Gastroesophageal sphincter (tissue), 3 donors: ENCODE measurements at regions not wholly inside any gene's neighbourhood (a gene's known extent, or its start where the extent isn't known, plus 50 kb on each side); places are given as distances from the start of the nearest gene placed in this dataset.

Source experiments
- EP300 ChIP-seq: sonication (generic); formaldehyde crosslinking; IDR thresholded peaks from one replicate; pipeline ENCODE4 v1.6.1; 2017; ENCODE audit warnings: antibody characterized with exemption, mild to moderate bottlenecking
- POLR2A ChIP-seq, 2 donors: fragments of 450-650 bp; IDR thresholded peaks; one replicate each; pipeline ENCODE4 v1.6.1; 2017; ENCODE audit warnings: antibody characterized with exemption in 2 of 2, mild to moderate bottlenecking in 2 of 2, moderate library complexity in 1 of 2
- POLR2AphosphoS5 ChIP-seq: sonication (generic); formaldehyde crosslinking; IDR thresholded peaks from one replicate; pipeline ENCODE4 v1.6.1; 2017; ENCODE audit warnings: antibody characterized with exemption
- TF ChIP-seq, protein P1 (sequence below), 4 experiments: fragments of 200-600 bp in 2 of 4; fragments of 450-650 bp in 2 of 4; sonication (generic) in 1 of 4; IDR thresholded peaks; one replicate each; pipeline ENCODE4 v1.5.1; 2017 to 2019; ENCODE audit warnings: antibody characterized with exemption in 4 of 4, mild to moderate bottlenecking in 2 of 4, moderate library complexity in 2 of 4

- TF ChIP-seq, protein P1, sequence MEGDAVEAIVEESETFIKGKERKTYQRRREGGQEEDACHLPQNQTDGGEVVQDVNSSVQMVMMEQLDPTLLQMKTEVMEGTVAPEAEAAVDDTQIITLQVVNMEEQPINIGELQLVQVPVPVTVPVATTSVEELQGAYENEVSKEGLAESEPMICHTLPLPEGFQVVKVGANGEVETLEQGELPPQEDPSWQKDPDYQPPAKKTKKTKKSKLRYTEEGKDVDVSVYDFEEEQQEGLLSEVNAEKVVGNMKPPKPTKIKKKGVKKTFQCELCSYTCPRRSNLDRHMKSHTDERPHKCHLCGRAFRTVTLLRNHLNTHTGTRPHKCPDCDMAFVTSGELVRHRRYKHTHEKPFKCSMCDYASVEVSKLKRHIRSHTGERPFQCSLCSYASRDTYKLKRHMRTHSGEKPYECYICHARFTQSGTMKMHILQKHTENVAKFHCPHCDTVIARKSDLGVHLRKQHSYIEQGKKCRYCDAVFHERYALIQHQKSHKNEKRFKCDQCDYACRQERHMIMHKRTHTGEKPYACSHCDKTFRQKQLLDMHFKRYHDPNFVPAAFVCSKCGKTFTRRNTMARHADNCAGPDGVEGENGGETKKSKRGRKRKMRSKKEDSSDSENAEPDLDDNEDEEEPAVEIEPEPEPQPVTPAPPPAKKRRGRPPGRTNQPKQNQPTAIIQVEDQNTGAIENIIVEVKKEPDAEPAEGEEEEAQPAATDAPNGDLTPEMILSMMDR (IDR thresholded peaks at IDR 0.05): no peak
- TF ChIP-seq POLR2AphosphoS5 (no peak), POLR2A (IDR thresholded peaks at IDR 0.05) (no peak), EP300 (no peak)
Observed at GRCh38 chr18:39624961-39625360, 2059.4 kb upstream of the CELF4 start.
